ENCODE measurements at regions not wholly inside any gene's neighbourhood (a gene's known extent, or its start where the extent isn't known, plus 50 kb on each side); places are given as distances from the start of the nearest gene placed in this dataset.
"Not testable (repeated sequence)": the region's sequence is repeated elsewhere in the genome, so short reads cannot be mapped to it uniquely, and the experiment has no call there.

GRCh38 chr5:128730021-128730420, 192.0 kb upstream of the FBN2 start:
- not testable (repeated sequence) for DNase-seq (ENCODE audit: low read depth)

GRCh38 chr5:128735656-128736055, 197.6 kb upstream of the FBN2 start:
- not testable (repeated sequence) for DNase-seq (ENCODE audit: low read depth)

- no peak for DNase-seq (ENCODE audit: low read depth)
These were observed 198.5 kb upstream of the FBN2 start for GRCh38 chr5:128736553-128736952.

- no peak for DNase-seq (ENCODE audit: low read depth)
These were observed 211.3 kb upstream of the FBN2 start for GRCh38 chr5:128749136-128749898.

- no peak for DNase-seq (ENCODE audit: low read depth)
These were observed 212.1 kb upstream of the FBN2 start for GRCh38 chr5:128750155-128750554.

- no peak for DNase-seq (ENCODE audit: low read depth)
These were observed 207.9 kb upstream of the SLC27A6 start for GRCh38 chr5:128757196-128757959.

GRCh38 chr5:128762661-128763306, 202.5 kb upstream of the SLC27A6 start:
- DNase-seq (ENCODE audit: low read depth): no peak

- no peak for DNase-seq (ENCODE audit: low read depth)
These were observed 202.0 kb upstream of the SLC27A6 start for GRCh38 chr5:128763321-128763720.

- no peak for DNase-seq (ENCODE audit: low read depth)
These were observed 200.5 kb upstream of the SLC27A6 start for GRCh38 chr5:128764601-128765310.

- DNase-seq (ENCODE audit: low read depth): no peak
These were observed 199.7 kb upstream of the SLC27A6 start for GRCh38 chr5:128765448-128766061.

GRCh38 chr5:128766406-128766805, 198.9 kb upstream of the SLC27A6 start:
- no peak for DNase-seq (ENCODE audit: low read depth)

GRCh38 chr5:128770907-128771306, 194.4 kb upstream of the SLC27A6 start:
- no peak for DNase-seq (ENCODE audit: low read depth)

GRCh38 chr5:128772356-128772755, 192.9 kb upstream of the SLC27A6 start:
- DNase-seq (ENCODE audit: low read depth): no peak

- no peak for DNase-seq (ENCODE audit: low read depth)
These were observed 191.9 kb upstream of the SLC27A6 start for GRCh38 chr5:128773378-128773777.

- DNase-seq (ENCODE audit: low read depth): no peak
These were observed 190.7 kb upstream of the SLC27A6 start for GRCh38 chr5:128774605-128775004.

- no peak for DNase-seq (ENCODE audit: low read depth)
These were observed 189.7 kb upstream of the SLC27A6 start for GRCh38 chr5:128775558-128775957.

GRCh38 chr5:128777052-128777451, 188.2 kb upstream of the SLC27A6 start:
- no peak for DNase-seq (ENCODE audit: low read depth)

GRCh38 chr5:128778474-128778873, 186.8 kb upstream of the SLC27A6 start:
- no peak for DNase-seq (ENCODE audit: low read depth)

GRCh38 chr5:128782446-128782845, 182.8 kb upstream of the SLC27A6 start:
- DNase-seq (ENCODE audit: low read depth): no peak

GRCh38 chr5:128784726-128785125, 180.6 kb upstream of the SLC27A6 start:
- no peak for DNase-seq (ENCODE audit: low read depth)

GRCh38 chr5:128791312-128791711, 174.0 kb upstream of the SLC27A6 start:
- DNase-seq (ENCODE audit: low read depth): no peak

GRCh38 chr5:128796506-128796905, 168.8 kb upstream of the SLC27A6 start:
- no peak for DNase-seq (ENCODE audit: low read depth)
